GM19099 (cell line): ENCODE measurements at regions not wholly inside any gene's neighbourhood (a gene's known extent, or its start where the extent isn't known, plus 50 kb on each side); places are given as distances from the start of the nearest gene placed in this dataset.

Source experiments
- POLR2A ChIP-seq: IDR thresholded peaks from 3 replicates; pipeline ENCODE4 v1.6.1; 2011; ENCODE audit warnings: low read depth; ENCODE audit not compliant: insufficient read length; ENCODE audit errors: extremely low read depth

- no peak for TF ChIP-seq POLR2A
Observed at GRCh38 chr14:65794674-65795279, 382.2 kb downstream of the FUT8 start.

GRCh38 chr14:65798216-65798615 is 385.7 kb downstream of the FUT8 start:
- TF ChIP-seq POLR2A, result no peak

GRCh38 chr14:65800694-65801093 is 388.2 kb downstream of the FUT8 start:
- TF ChIP-seq POLR2A, result no peak

GRCh38 chr14:65802196-65802595 is 389.7 kb downstream of the FUT8 start:
- no peak for TF ChIP-seq POLR2A

- TF ChIP-seq POLR2A, result no peak
Observed at GRCh38 chr14:65803885-65804284, 391.4 kb downstream of the FUT8 start.

- no peak for TF ChIP-seq POLR2A
Observed at GRCh38 chr14:65804439-65805112, 392.0 kb downstream of the FUT8 start.

- TF ChIP-seq POLR2A, result no peak
Observed at GRCh38 chr14:65805113-65805473, 392.6 kb downstream of the FUT8 start.

GRCh38 chr14:65808390-65808789 is 395.9 kb downstream of the FUT8 start:
- no peak for TF ChIP-seq POLR2A

- TF ChIP-seq POLR2A, result no peak
Observed at GRCh38 chr14:65810322-65810721, 397.8 kb downstream of the FUT8 start.

GRCh38 chr14:65813760-65814384 is 401.3 kb downstream of the FUT8 start:
- no peak for TF ChIP-seq POLR2A

GRCh38 chr14:65815127-65815526 is 402.6 kb downstream of the FUT8 start:
- TF ChIP-seq POLR2A, result no peak

- TF ChIP-seq POLR2A, result no peak
Observed at GRCh38 chr14:65817011-65817410, 404.5 kb downstream of the FUT8 start.

GRCh38 chr14:65819569-65819968 is 407.0 kb downstream of the FUT8 start:
- TF ChIP-seq POLR2A, result no peak

- TF ChIP-seq POLR2A, result no peak
Observed at GRCh38 chr14:65821224-65821753, 408.8 kb downstream of the FUT8 start.

- TF ChIP-seq POLR2A, result no peak
Observed at GRCh38 chr14:65824285-65824977, 411.9 kb downstream of the FUT8 start.

GRCh38 chr14:65824978-65825299 is 412.4 kb downstream of the FUT8 start:
- no peak for TF ChIP-seq POLR2A
